ENCODE measurements at regions not wholly inside any gene's neighbourhood (a gene's known extent, or its start where the extent isn't known, plus 50 kb on each side); places are given as distances from the start of the nearest gene placed in this dataset.

DNA sequence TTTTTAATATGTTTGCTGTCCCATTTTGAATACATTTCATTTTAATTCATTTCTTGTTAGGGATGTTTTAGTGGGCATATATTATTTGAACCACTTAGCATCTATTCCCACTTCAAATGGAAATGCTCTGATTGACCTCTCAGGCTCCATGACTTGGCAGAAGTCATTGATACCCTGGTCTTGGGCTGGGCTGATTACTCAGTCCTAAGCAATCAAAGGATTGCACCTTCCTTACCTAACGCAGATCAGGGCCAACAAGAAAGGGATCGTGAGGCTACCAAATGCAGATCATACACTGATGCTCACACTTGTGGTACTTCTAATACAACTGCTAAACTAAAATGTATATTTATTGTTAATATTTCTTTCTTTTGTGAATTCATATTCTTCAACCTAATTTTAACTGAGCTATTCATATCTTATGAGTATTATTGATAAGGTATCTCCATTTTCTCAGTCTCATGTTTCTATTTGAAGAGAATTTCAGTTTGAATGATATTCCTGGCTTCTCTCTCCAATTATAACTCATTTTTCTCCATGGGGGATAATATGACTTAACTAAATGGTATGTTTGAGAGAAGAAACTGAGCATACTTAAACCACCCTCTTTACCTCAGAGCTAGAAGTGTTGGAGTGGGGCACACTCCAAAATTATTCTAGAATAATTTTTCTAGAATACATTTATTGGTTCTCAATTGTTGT lies 615.5 kb upstream of the ADAMTS5 start:
- DNase-seq: no peak
- CTCF ChIA-PET: no interaction called here
- Mint-ChIP-seq H3K36me3 (ENCODE audit: insufficient read depth, unreplicated experiment) (no peaks in the 10 kb centered on the region), H3K27ac (ENCODE audit: unreplicated experiment) (no peak overlapping the region), H3K27me3 (ENCODE audit: unreplicated experiment) (no peaks in the 10 kb centered on the region), H3K9me3 (ENCODE audit: low read depth, unreplicated experiment) (no peaks in the 10 kb centered on the region), H3K4me3 (ENCODE audit: low read depth, unreplicated experiment) (no peak overlapping the region), H3K4me1 (ENCODE audit: low read depth, unreplicated experiment) (no peaks in the 10 kb centered on the region)
- no peak for TF ChIP-seq CTCF (IDR thresholded peaks at IDR 0.05; ENCODE audit: unreplicated experiment)
- no TSS peak for BruUV-seq (replicated peaks)
- intact Hi-C loops (cut with micrococcal nuclease; ENCODE audit: unreplicated experiment): no loop called here

DNA sequence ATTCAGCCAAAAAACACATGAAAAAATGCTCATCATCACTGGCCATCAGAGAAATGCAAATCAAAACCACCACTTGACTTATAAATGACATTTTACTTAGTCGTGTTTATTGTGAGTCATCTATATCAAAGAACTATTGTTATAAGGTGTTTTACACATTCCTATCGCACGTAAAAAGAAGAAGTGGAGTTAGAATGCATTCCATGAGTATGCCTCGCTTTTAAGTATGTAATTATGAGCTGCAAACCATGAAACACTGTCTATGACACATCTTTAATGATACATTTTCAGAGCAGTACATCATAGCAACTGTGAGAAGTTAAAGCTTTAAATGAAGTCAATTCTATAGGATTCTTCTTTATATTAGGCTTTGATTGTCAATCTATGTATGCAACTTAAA lies 614.3 kb upstream of the ADAMTS5 start:
- no TSS peak for BruUV-seq (replicated peaks)
- H3K4me1 Mint-ChIP-seq (ENCODE audit: low read depth, unreplicated experiment): no peaks in the 10 kb centered on the region
- intact Hi-C loops (cut with micrococcal nuclease; ENCODE audit: unreplicated experiment): no loop called here
- TF ChIP-seq CTCF (IDR thresholded peaks at IDR 0.05; ENCODE audit: unreplicated experiment): no peak
- H3K27me3 Mint-ChIP-seq (ENCODE audit: unreplicated experiment): no peaks in the 10 kb centered on the region
- no peak for DNase-seq
- CTCF ChIA-PET: no interaction called here
- H3K9me3 Mint-ChIP-seq (ENCODE audit: low read depth, unreplicated experiment): no peaks in the 10 kb centered on the region
- H3K27ac Mint-ChIP-seq (ENCODE audit: unreplicated experiment): no peak overlapping the region
- no peak overlapping the region for H3K4me3 Mint-ChIP-seq (ENCODE audit: low read depth, unreplicated experiment)
- H3K36me3 Mint-ChIP-seq (ENCODE audit: insufficient read depth, unreplicated experiment): no peaks in the 10 kb centered on the region

- H3K9me3 Mint-ChIP-seq (ENCODE audit: low read depth, unreplicated experiment): no peaks in the 10 kb centered on the region
- TF ChIP-seq CTCF (IDR thresholded peaks at IDR 0.05; ENCODE audit: unreplicated experiment): no peak
- no peaks in the 10 kb centered on the region for H3K4me1 Mint-ChIP-seq (ENCODE audit: low read depth, unreplicated experiment)
- H3K36me3 Mint-ChIP-seq (ENCODE audit: insufficient read depth, unreplicated experiment): no peaks in the 10 kb centered on the region
- no peak overlapping the region for H3K27ac Mint-ChIP-seq (ENCODE audit: unreplicated experiment)
- no peaks in the 10 kb centered on the region for H3K27me3 Mint-ChIP-seq (ENCODE audit: unreplicated experiment)
- no TSS peak for BruUV-seq (replicated peaks)
- CTCF ChIA-PET: no interaction called here
- no peak overlapping the region for H3K4me3 Mint-ChIP-seq (ENCODE audit: low read depth, unreplicated experiment)
- DNase-seq: no peak
- intact Hi-C loops (cut with micrococcal nuclease; ENCODE audit: unreplicated experiment): no loop called here
These were observed 613.4 kb upstream of the ADAMTS5 start for GRCh38 chr21:27580276-27580675.

DNA sequence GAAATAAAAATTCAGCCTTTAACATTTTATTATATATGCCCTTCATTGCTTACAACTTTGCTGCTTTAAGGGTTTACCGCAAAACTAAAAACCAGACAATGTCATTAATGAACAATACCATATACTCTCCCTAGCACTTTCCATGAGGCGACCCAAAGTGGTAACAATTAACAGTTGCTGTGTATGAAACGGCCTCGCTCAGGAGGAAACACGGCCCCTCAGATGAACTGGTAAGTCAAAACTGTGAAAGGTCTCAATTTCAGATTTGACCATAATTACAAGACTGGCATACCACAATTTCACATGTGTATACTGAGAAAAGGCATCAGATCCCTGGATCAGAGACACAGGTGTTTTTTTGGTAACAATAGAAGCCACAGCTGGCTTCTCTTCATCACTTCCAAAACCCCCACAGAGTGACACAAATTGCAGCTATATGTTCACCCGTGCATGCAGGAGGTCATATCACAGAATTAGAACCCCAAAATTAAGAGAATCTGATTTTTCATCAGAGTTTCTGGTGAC lies 611.9 kb upstream of the ADAMTS5 start:
- H3K9me3 Mint-ChIP-seq (ENCODE audit: low read depth, unreplicated experiment): peaks cover 3% of the 10 kb centered on the region

More for the DNA sequence above, 611.9 kb upstream of the ADAMTS5 start:
- TF ChIP-seq CTCF (IDR thresholded peaks at IDR 0.05; ENCODE audit: unreplicated experiment): no peak
- Mint-ChIP-seq H3K4me1 (ENCODE audit: low read depth, unreplicated experiment) (no peaks in the 10 kb centered on the region), H3K27ac (ENCODE audit: unreplicated experiment) (no peak overlapping the region), H3K36me3 (ENCODE audit: insufficient read depth, unreplicated experiment) (no peaks in the 10 kb centered on the region), H3K27me3 (ENCODE audit: unreplicated experiment) (no peaks in the 10 kb centered on the region), H3K4me3 (ENCODE audit: low read depth, unreplicated experiment) (no peak overlapping the region)
- CTCF ChIA-PET: interaction anchor here (0.6 kb wide), 1 partner anchor 89 kb away, joined by 3 read pairs; no protein-coding TSS in a partner anchor
- no TSS peak for BruUV-seq (replicated peaks)
- intact Hi-C loops (cut with micrococcal nuclease; ENCODE audit: unreplicated experiment): no loop called here
- no peak for DNase-seq
